Activated CD4-positive, CD25-positive, alpha-beta regulatory T cell (primary cell): ENCODE measurements at regions not wholly inside any gene's neighbourhood (a gene's known extent, or its start where the extent isn't known, plus 50 kb on each side); places are given as distances from the start of the nearest gene placed in this dataset.
"Not testable (repeated sequence)": the region's sequence is repeated elsewhere in the genome, so short reads cannot be mapped to it uniquely, and the experiment has no call there.

Experiments used
- DNase-seq, 4 experiments: peaks; one replicate each; lab custom pipeline; 2025; lab: John Stamatoyannopoulos, UW

DNA sequence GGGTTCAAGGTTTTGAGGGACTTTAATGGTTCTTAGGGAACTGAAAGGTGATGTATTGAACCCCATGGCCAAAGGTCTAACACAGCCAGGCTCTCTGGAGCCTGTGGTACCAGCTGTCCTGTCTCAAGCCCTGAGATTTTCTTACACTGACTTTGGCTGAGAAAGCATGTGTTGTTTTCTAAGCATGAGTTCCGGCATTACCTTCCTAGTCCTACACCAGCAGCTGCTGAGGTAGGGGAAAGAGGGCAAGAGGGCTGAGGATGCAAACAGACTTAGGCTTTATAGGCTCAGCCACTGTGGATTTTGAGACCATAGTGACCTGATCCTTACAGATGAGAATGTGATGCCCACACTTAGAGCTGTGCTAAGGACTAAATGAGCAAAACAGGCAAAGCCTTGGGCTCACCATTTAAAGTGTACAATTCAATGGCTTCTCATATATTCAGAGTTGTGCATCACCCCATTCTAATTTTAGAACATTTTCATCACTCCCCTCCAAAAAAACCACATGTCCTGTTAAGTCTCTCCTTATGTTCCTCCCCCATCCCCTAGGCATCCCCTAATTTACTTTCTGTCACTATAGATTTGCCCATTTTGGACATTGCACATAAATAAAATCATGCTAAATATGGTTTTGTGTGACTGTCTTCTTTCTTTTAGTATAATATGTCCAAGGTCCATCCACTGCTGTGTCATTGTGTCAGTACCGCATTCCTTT, 99.7 kb upstream of the OTOS start:
- DNase-seq: no peak

DNA sequence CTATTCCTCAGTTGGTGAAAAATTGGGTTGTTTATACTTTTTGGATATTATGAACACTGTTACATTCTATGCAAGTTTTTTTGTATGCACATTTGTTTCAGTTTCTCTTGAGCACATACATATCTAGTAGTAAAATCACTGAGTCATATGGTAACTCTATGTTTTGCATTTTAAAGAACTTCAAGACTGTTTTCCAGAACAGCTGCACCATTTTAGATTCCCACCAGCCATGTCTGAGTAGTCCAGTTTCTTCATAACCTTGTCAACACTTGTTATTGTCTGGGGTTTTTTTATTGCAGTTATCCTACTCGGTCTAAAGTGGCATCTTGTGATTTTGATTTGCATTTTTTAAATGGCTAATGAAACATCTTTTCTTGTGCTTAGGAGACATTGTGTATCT, 100.3 kb upstream of the OTOS start:
- no peak for DNase-seq

DNA sequence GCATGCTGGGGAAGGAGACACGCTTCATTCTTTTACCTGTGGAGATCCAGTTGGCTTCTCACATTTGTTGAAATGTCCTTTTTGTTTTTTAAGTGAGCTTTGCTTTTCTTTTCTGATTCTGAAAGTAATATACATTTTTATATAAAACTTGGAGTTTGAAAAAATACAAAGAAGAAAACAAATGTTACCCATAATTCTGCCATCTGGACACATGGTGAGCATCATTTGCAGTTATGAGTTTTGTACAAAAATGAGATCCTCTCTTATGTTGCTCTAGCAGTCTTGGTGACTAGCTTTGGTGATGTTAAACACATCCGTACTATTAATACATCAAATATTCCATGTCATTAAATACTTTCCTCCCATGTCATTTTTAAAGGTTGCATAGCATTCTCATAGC, 101.1 kb upstream of the OTOS start:
- no peak for DNase-seq

DNA sequence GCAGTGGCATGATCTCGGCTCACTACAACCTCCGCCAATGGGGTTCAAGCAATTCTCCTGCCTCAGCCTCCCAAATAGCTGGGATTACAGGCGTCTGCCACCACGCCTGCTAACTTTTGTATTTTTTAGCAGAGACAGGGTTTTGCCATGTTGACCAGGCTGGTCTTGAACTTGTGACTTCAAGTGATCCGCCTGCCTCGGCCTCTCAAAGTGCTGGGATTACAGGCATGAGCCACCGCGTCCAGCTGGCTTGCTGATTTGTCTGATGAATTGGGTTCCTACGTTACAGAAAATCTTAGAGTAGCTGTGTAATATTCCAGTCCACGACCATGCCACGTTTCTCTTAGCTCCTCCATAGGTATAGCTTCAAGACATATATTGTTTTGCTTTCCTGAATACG, 102.6 kb upstream of the OTOS start:
- DNase-seq: not testable (repeated sequence)

DNA sequence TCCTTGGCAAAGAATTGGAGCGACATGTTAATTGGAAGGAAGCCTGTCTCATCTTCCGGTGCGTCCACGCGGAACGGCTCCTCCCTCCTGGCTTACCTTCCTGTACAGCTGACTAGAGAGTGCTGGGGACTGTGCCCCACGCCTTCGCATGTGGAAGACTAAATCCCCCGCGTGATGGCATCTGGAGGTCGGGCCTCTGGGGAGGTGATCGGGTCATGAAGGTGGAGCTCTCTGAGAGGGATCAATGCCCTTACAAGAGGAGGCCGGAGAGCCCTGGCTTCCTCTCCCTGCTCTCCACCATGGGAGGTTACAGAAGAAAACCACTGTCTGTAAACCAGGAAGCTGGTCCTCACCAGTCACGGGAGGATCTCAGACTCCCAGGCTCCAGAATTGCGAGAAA, 104.1 kb upstream of the OTOS start:
- no peak for DNase-seq

DNA sequence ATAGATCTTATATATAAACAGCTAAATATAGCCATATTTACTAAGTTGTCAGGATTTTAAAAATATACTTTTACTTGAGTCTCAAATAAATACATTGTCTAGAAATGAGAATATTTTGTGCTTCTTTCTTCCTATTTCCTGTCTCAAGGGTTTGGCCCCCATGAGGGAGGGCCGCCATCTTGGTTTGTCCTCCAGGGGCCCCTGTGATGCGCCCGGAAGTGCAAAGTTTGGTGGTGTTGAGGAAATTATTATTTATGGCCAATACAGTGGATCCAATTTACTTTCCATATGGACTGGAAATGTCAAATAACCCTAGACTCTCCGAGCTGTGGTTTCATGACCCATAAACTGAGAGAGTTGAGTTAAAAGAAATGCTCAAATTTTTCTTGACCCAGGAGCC, 104.7 kb upstream of the OTOS start:
- DNase-seq: no peak

DNA sequence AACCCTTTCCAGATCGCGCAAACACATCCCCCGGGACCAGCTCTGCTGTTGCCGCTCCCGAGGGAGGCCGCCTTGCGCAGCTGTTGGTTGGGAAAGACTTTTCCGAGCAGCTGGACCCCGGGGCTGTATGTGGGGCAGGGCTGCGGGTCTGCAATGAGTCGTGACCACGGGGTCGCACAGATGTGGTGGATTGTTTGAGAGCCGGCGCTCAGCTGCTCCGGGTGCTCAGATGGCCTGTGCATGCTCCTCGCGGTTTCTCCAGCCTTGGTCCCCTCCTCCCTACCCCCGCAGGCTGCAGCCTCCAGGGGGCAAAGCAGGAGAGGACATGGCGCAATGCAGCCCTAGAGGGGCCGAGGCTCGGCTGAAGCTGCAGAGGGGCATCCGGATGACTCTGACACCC, 105.2 kb upstream of the OTOS start:
- DNase-seq: no peak

DNA sequence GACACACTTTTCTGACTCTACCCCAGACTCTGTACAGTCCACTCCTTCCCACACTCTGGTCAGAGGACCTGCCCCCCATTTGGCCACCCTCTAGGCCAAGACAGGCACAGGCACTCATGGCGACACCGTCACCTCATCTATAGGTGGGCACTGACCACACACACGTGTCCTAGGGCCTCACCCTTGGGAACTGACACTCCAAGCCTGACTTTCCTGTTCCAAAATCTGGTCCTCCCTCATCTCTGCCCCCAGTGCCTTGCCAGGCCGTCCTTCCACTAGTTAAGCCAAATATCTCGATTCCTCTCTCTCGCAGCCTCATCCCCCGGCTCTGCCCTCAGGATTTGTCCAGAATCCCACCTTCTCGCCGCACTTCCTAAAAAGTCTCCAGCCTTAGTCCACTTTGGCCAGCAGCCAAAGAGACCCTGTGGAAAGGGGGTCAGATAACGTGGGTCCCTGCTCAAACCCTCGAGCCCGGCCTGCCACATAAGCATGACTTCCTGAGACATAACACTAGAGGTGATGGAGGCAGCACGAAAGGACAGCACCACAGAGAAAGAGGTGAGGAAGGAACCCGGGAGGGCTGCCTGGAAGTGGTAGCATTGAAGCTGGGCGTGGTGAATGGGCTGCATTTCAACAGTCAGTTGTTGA, 105.8 kb upstream of the OTOS start:
- no peak for DNase-seq

DNA sequence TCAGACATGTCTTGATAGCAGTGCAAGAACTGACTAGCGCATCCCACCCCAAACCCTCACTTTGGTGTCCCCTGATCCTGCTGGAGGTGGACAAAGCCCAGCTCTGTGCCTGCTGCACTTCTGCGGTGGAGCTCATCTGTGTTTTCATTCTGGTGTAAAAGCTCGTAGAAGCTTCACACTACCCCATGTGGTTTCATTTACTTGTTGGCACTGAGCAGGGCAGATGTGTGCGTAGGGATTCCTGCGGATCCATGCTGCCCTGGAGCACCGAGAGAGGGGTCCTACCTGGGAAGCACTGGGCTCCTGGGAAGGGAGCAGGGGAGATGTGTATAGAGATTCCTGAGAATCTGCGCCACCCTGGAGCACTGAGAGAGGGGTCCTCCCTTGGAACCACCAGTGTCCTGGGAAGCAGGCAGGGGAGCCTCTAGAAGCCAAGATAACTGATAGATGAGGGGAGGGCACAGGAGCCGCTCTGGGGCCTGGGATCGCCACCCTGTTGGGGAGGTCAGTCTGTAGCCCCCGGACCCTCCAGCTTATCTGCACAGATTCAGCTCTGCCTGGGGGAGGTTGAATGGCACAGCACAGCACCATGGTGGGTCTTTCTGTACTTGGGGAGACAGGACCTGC, 106.9 kb upstream of the OTOS start:
- no peak for DNase-seq

DNA sequence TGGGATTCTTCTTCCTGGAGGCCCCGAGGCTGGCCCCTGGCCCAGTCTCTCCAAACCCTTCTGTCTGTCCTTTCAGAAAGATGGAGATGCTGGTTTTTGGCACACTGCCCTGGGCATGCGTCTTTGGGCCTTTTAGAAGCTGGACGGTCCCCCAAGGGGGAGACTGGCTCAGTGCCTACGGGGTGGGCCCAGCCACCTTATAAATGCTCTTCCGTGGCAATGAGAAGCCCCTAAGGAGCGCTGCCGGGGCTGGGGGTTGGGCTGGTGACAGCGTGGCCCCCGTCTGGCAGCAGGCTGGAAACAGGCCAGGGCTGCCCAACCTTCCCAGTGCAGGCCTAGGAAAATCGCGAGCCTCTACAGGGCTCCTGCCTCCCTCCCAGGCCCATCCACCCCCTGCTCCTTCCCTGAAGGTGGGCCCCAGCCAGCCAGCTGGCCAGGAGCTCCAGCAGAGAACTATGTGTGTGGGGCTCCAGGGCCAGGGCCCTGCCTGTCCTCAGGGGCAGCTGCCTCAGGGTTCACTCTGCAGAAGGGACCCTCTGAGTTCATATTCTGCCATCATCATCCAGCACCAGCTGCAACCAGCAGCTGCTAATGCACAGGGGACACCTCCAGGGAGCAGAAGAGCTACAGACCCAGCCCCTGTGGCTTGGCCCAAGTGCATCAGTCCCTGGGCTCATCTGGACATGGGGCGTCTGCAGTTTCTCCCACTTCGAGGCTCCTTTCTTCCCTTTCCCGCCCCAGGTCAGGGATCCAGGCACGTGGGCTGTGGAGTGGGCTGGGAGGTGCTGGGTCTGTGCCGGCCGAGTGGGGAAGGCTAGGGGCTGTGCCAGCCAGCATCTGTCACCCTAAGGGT, 107.6 kb upstream of the OTOS start:
- no peak for DNase-seq

DNA sequence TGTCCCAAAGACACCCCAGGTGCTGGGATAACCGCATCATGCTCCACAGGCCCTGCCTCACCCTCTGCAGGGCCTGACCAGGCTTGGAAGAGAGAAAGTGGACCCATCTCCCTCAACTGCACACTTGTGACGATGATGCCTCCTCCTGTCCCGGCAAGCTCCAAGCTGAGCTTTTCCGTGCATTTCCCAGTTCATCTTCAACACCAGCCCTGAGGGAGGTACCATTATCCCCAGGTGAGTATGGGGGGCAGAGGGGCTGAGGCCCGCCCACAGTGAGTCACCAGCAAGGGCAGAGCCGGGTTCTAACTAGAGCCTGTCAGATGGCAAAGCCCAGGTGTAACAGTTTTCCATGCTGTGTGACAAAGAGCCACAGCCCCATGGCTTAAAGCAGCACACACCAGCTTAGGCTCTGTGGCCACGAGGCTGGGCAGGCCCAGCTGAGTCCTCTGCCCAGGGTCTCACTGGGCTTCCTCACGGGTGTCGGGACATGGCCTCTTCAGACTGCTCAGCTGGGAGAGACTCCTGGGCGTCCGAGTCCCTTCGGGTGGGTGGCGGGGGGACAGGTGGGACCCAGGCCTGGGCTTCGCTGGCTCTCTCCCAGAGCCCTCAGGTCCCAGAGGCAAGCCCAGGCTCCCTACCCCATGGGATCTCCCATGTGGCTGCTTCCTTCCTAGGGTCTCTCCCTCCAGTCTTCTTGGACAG, 108.4 kb upstream of the OTOS start:
- no peak for DNase-seq

DNA sequence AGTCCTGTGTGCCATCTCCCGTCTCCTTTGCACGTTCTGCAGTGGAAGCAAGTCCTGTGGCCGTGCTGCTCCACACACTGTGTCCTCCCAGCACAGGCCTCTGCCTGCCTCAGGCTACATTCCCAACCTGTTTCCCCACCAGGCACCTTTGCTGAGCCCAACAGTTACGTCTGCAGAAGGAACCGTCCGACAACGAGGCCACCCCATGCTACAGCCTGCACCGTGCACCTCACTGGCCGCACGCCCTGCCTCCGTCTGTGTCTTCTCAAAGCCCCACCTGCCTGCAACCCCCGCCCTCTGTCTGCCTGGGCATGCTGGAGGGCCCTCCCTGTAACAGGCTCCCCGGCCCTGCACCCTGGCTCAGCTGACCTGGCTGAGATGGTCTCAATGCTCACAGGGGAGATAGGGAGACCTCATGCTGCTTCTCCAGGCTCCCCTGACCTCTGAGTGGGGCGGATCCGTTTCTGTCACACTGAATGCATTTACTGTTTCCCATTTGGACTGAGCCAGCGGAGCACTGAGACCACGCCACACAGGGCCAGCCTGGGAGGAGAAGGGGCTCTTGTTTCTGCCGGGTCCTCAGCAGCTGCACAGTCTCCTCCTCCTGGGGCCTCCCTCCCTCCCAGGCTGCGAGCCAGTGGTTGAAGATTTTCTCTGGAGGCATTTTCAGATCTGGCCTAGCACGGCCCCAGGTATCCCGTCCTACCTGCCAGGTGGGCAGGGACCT, 109.1 kb upstream of the OTOS start:
- DNase-seq: no peak

DNA sequence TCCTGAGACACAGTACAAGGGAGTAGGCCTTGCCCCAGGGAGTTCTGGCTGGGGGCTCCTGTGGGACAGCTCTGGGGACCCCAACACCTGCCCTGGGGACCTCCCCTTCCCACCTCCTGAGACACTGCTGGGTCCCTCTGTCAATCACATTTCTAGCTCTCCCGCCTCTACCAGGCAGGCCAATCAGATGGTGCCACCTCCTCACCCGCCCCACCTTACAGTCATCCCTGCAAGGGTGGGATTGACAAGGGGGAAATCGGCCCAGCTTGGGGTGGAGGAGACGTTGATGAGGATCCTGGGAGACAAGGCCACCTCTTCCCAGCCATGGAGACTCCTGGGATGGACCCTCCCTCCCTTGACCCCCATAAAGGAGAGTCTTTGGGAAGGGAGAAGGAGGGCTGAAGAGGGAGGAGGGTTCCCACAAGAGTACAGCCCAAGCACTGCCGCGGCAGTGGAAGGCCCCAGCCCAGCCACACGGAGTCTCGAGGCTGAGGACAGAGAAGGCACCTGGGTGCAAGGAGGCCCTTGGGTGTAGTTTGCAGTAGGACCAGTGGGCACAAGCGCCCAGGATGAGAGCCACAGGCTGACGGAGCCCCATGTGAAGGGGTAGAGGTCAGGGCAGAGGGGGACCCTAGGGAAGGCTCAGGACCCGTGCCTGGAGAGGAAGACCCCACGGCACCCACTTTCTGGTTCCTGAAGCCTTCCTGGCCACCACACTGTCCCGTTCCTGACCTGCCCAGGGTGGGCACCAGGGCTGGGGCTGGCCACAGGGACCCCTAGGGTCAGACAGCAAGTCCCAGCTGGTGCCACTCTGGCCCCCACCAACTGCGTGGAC, 109.9 kb upstream of the OTOS start:
- no peak for DNase-seq

DNA sequence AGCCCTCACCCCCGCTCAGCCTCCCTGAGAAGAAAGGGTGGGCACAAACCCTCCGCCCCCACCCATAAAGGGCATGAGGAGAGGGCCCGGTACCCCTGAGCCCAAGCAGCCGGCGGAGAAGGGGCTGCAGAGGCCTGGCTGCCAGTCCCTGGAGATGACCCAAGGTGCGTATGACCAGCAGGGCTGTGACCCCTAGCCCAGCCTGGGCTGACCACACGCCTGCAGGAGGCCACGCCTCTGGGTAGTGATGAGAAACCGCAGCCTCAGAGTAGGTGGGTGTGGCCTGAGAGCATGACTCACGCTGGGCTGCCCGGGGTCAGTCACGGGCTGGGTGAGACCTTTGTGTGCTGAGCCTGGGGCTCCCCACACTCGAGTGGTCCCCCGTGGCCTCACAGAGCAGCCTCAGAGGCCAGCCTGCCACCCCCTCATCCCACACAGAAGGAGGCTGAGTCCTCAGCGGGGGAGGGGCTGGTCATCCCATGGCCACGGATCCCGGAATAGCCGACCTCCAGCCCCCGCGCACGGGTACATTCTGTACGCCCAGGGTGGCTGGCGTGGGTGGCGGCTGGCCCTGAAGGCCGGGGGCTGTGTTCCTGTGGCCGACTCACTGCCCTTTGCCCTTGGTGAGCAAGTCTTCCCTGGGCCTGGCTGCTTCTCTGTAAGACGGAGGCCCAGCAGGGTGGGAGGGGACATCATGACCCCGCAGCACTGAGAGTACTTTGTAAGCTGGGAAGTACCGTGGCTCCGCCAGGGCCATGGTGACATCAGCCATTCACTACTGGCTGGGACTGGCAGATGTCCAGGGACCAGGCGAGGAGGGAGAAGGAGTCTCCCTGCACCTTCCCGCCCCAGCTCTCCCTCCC, 110.8 kb upstream of the OTOS start:
- DNase-seq: no peak

DNA sequence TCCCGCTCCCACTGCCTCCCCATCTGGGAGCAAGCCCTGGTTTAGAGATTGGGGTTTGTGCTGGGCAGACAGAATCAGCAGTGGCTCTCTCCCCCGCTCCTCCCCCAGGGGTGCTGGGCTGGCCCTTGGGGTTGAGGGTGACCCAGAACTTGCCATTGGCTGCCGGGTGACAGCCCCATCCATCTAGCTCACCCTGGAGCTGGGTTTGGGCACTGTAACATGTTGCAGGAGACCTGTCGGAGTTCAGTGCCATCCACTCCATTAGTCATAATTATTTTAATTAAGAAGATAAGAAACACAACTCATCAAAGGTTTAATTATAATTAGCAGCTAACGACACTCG, 111.4 kb upstream of the OTOS start:
- DNase-seq: no peak

DNA sequence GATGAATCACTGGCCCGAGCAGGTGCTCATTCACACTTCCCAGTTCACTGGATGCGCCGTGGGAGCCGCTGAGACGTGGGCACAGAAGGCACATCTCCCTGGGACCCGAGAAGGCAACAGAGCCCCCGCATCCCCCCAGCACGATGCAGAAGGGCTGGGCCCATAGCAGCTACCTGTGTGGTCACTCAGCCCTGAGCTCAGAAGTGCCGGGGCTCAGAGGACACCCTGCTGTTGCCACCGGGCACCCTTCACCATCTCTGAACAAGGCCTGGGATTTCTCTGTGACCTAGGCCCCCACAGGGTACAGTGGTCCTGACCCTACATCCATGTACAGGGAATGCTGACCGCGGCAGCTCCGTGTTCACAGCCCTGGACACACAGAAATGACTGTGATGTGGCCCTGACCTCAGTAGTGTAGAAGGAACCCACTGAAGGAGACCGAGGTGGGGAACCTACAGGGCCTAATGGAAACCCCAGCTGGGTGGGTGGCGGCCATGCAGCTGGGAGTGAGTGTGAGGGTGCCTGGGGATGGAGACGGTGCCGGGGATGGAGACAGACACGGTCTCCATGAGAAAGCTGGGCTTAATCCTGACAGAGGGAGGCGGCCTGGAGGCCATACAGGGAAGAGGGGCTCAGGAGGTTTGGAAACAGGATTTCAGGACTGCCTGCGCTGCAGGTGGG, 111.9 kb upstream of the OTOS start:
- DNase-seq: no peak

DNA sequence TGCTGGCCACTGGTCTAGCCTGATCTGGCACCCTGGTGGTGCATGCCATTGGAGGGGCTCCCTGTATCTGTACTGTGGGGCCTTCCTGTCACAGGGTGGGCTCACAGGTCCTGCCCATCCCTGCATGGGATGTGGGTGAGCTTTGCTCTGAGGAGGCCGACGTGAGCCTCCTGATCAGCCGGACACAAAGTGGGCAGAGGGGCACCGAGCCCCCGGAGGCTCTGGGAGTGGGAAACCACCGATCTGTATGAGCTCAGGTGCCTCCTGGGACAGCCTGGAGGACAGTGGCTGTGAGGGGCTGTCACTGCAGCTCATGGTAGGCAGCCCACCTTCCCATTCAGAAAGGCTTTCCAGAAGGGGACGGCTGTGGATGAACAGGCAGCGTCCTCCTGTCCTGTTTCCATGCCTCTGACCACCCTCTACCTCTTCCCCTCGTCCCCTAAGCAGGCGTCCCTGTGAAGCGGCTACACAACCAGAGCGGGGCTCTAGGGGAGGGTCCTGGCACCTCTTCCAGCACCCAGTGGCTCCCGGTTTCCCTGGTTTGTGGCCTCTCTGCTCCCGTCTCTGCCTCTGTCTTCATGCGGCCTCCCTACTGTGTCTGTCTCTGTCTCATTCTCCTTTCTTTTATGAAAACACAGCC, 112.5 kb upstream of the OTOS start:
- DNase-seq: no peak

DNA sequence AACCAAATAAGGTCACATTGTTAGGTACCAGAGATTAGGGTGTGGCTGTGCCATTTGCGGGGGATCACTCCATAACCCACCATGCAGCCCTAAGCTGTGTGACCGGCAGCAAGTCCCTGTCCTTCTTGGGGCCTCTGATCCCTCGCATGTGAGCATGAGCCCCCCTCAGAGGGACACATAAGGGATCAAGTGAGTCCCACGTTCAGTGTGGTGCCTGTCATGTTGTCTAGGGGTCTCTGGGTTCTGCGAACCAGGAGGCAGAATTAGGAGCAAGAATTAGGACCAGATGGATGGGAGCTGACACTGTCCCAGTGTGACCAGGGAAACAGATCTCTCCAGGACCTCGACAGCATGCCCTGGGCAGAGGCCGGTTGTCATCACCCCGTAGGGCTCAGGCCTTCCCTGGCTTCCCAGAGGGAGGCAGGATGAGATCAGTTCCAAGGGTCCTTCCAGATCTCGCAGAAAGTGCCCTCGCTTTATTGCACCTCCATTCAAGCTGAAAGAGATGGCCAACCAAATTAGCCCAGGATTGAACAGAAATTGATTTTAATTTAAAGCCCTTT, 113.2 kb upstream of the OTOS start:
- no peak for DNase-seq
